ACC112 (cell line): ENCODE measurements at regions not wholly inside any gene's neighbourhood (a gene's known extent, or its start where the extent isn't known, plus 50 kb on each side); places are given as distances from the start of the nearest gene placed in this dataset.
A peak's percentile ranks its signal among the peaks of the same experiment; 100 is the strongest.

Experiments
- H2AFZ ChIP-seq: fragments of 200-600 bp; sonication (generic); one replicate; pipeline ENCODE4 v1.6.0; 2017; ENCODE audit warnings: antibody characterized with exemption, low read length; ENCODE audit not compliant: unreplicated experiment
- H3K27ac ChIP-seq: fragments of 200-600 bp; sonication (generic); 2 replicates; pipeline ENCODE4 v1.5.1; 2014; ENCODE audit warnings: low read depth, mild to moderate bottlenecking, antibody characterized with exemption, low read length, moderate library complexity
- H3K27me3 ChIP-seq: fragments of 200-600 bp; sonication (generic); 2 replicates; pipeline ENCODE4 v1.6.1; 2014; ENCODE audit warnings: mild to moderate bottlenecking, antibody characterized with exemption, low read length, moderate library complexity, mixed read lengths; ENCODE audit not compliant: insufficient read depth
- H3K36me3 ChIP-seq: fragments of 200-600 bp; sonication (generic); 2 replicates; pipeline ENCODE4 v1.6.1; 2016; ENCODE audit warnings: mild to moderate bottlenecking, antibody characterized with exemption, low read length, moderate library complexity, mixed read lengths; ENCODE audit not compliant: insufficient read depth
- H3K4me1 ChIP-seq: fragments of 200-600 bp; sonication (generic); one replicate; pipeline ENCODE4 v1.6.1; 2016; ENCODE audit warnings: low read length, mixed read lengths; ENCODE audit not compliant: insufficient read depth, unreplicated experiment, control insufficient read depth
- H3K4me3 ChIP-seq: fragments of 200-600 bp; sonication (generic); 2 replicates; pipeline ENCODE4 v1.5.1; 2014; ENCODE audit warnings: mild to moderate bottlenecking, low read depth, low read length
- H3K79me2 ChIP-seq: fragments of 200-600 bp; sonication (generic); one replicate; pipeline ENCODE4 v1.6.0; 2016; ENCODE audit warnings: low read length; ENCODE audit not compliant: control insufficient read depth, unreplicated experiment, insufficient read depth

DNA sequence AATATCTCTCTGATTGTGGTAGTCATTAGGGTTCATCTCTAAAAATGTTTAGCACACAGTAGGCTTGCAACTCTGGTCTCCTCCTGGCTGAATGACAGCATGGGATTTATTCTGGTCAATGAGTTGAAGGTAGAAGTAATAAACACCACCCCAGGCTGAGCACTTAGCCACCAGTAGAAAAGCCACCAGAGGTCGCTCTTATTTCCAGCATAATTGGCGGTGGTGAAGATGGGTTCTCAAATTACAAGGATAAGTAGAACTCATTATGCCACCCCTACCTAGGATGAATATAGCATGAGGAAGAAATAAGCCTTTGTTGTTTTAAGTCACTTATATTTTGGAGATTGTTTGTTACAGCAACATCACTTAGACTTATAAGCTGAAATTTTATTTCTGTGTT lies 302.7 kb downstream of the GPM6A start:
- Histone ChIP-seq H2AFZ (no peak overlapping the region), H3K79me2 (no peaks in the 10 kb centered on the region), H3K27ac (no peak overlapping the region), H3K4me3 (no peak overlapping the region), H3K36me3 (no peaks in the 10 kb centered on the region), H3K4me1 (peaks cover 6% of the 10 kb centered on the region), H3K27me3 (no peaks in the 10 kb centered on the region)

DNA sequence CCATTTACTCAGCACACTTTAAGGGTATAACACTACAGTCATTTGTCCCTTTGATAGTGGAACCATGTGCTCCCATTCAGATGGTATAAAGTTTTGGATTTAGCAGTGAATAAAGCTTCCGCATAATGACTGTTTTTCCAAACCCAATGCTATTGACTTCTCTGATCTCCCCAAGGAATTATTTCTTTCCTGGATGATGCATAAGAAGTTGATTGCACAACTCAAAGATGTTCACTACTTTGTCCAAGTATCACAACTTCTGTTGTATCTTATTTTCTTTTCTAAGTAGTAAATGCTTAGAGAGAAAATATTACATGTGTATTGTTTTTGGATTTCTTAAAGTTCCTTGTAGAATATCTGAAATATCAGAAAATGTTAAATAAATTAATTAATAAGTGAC lies 300.2 kb downstream of the GPM6A start:
- Histone ChIP-seq H3K4me1 (peaks cover 6% of the 10 kb centered on the region), H3K27ac (no peak overlapping the region), H3K27me3 (no peaks in the 10 kb centered on the region), H3K36me3 (no peaks in the 10 kb centered on the region), H3K79me2 (no peaks in the 10 kb centered on the region), H2AFZ (no peak overlapping the region), H3K4me3 (no peak overlapping the region)

GRCh38 chr4:175514174-175514573 lies 297.9 kb downstream of the GPM6A start:
- H3K4me3 ChIP-seq = no peak overlapping the region
- no peaks in the 10 kb centered on the region for H3K79me2 ChIP-seq
- H3K27ac ChIP-seq = no peak overlapping the region
- no peaks in the 10 kb centered on the region for H3K27me3 ChIP-seq
- peaks cover 6% of the 10 kb centered on the region for H3K4me1 ChIP-seq
- no peak overlapping the region for H2AFZ ChIP-seq
- no peaks in the 10 kb centered on the region for H3K36me3 ChIP-seq

DNA sequence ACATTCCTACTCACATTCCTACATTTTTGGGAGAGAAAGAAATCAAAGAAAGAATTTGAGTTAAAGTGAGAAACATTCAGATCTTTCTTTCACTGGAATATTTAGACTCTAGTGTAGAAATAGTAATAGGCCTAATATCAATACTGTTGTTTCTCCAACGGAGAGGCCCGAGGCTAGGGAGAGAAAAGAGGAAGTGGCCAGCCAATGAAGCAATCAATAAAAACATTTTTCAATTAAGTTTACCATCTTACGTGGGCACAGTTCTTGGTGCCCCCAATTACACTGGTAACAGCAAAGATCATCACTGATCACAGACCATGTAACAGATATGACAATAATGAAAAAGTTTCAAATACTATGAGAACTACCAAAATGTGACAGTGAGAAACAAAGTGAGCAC lies 281.4 kb downstream of the GPM6A start:
- Histone ChIP-seq H3K79me2 (no peaks in the 10 kb centered on the region), H2AFZ (no peak overlapping the region), H3K4me1 (peaks cover 11% of the 10 kb centered on the region), H3K27ac (no peak overlapping the region), H3K27me3 (no peaks in the 10 kb centered on the region), H3K36me3 (no peaks in the 10 kb centered on the region), H3K4me3 (no peak overlapping the region)

GRCh38 chr4:175531405-175532091 lies 280.5 kb downstream of the GPM6A start:
- H3K27me3 ChIP-seq = no peaks in the 10 kb centered on the region
- H3K79me2 ChIP-seq = no peaks in the 10 kb centered on the region
- peaks cover 15% of the 10 kb centered on the region for H3K4me1 ChIP-seq
- H3K36me3 ChIP-seq = no peaks in the 10 kb centered on the region
- H2AFZ ChIP-seq = no peak overlapping the region
- H3K4me3 ChIP-seq = no peak overlapping the region
- H3K27ac ChIP-seq = peak overlapping the region; percentile 49

- no peak overlapping the region for H3K27ac ChIP-seq
- 0 out of 2 replicates have a peak overlapping the region, but pooled peaks have one; percentile 39 for H3K4me3 ChIP-seq
- peak overlapping the region; percentile 61 for H2AFZ ChIP-seq
- H3K4me1 ChIP-seq = peaks cover 8% of the 10 kb centered on the region
- H3K36me3 ChIP-seq = no peaks in the 10 kb centered on the region
- no peaks in the 10 kb centered on the region for H3K27me3 ChIP-seq
- H3K79me2 ChIP-seq = no peaks in the 10 kb centered on the region
Observed at GRCh38 chr4:175536852-175537453, 275.1 kb downstream of the GPM6A start.

GRCh38 chr4:175539498-175539897 lies 272.6 kb downstream of the GPM6A start:
- no peaks in the 10 kb centered on the region for H3K27me3 ChIP-seq
- H3K4me3 ChIP-seq = no peak overlapping the region
- no peaks in the 10 kb centered on the region for H3K79me2 ChIP-seq
- no peak overlapping the region for H2AFZ ChIP-seq
- peaks cover 13% of the 10 kb centered on the region for H3K4me1 ChIP-seq
- no peaks in the 10 kb centered on the region for H3K36me3 ChIP-seq
- no peak overlapping the region for H3K27ac ChIP-seq

GRCh38 chr4:175540151-175540550 lies 271.9 kb downstream of the GPM6A start:
- H3K79me2 ChIP-seq = no peaks in the 10 kb centered on the region
- no peak overlapping the region for H3K27ac ChIP-seq
- H2AFZ ChIP-seq = no peak overlapping the region
- H3K4me3 ChIP-seq = no peak overlapping the region
- peaks cover 13% of the 10 kb centered on the region for H3K4me1 ChIP-seq
- no peaks in the 10 kb centered on the region for H3K36me3 ChIP-seq
- no peaks in the 10 kb centered on the region for H3K27me3 ChIP-seq

- Histone ChIP-seq H3K79me2 (no peaks in the 10 kb centered on the region), H3K36me3 (no peaks in the 10 kb centered on the region), H3K4me3 (no peak overlapping the region), H3K27me3 (no peaks in the 10 kb centered on the region), H3K4me1 (peaks cover 13% of the 10 kb centered on the region), H2AFZ (no peak overlapping the region), H3K27ac (no peak overlapping the region)
Observed at GRCh38 chr4:175540732-175541131, 271.3 kb downstream of the GPM6A start.

DNA sequence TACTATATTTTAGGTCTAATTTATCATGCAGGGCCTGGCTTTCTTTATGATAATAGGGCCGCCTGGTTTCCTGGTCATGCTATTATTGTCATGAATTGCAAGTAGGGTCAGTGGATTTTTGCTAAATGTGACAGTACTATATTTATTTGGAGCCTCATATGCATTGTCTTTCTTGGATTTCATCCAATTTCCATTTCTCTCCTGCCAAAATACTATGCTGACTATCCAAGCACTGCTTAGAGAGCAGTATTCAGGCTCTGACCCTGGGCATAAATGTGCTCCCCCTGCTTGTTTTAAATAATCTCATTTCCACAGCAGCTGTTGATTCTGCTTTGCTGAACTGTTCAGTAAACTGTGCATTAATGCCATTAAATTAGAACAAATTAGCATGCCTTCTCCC lies 269.3 kb downstream of the GPM6A start:
- Histone ChIP-seq H3K36me3 (no peaks in the 10 kb centered on the region), H3K4me1 (peaks cover 8% of the 10 kb centered on the region), H3K27me3 (no peaks in the 10 kb centered on the region), H3K79me2 (no peaks in the 10 kb centered on the region), H3K4me3 (no peak overlapping the region), H2AFZ (no peak overlapping the region), H3K27ac (no peak overlapping the region)

- H3K27ac ChIP-seq = no peak overlapping the region
- no peak overlapping the region for H3K4me3 ChIP-seq
- no peaks in the 10 kb centered on the region for H3K4me1 ChIP-seq
- no peak overlapping the region for H2AFZ ChIP-seq
- H3K27me3 ChIP-seq = no peaks in the 10 kb centered on the region
- H3K36me3 ChIP-seq = no peaks in the 10 kb centered on the region
- H3K79me2 ChIP-seq = no peaks in the 10 kb centered on the region
Observed at GRCh38 chr4:175559126-175559525, 252.9 kb downstream of the GPM6A start.
